ENCODE measurements at regions not wholly inside any gene's neighbourhood (a gene's known extent, or its start where the extent isn't known, plus 50 kb on each side); places are given as distances from the start of the nearest gene placed in this dataset.

DNA sequence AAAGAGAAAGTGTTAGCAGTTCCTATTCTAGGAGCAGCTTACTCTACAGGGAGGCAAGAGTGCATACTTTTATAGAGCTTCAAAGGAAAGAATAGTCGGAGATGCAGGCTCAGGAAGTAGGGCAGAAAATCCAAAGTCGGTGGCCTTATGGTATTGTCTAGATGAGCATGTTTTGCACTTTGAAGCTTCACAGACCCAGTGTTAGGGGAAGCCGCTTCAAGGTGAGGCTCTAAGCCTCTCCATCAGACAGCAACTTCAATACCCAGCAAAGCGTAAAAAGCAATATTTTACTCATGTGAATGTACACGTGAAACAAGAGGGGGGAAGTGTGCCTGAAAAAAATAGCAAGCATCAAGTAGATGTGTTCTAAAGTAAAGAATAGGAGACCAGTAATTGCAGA is 125.6 kb upstream of the RASGRP1 start:
- no peak for TF ChIP-seq ZNF274 (IDR thresholded peaks at IDR 0.05; ENCODE audit: low read depth, low read length)
- H3K4me3 ChIP-seq (ENCODE audit: low read length), result no peak overlapping the region

DNA sequence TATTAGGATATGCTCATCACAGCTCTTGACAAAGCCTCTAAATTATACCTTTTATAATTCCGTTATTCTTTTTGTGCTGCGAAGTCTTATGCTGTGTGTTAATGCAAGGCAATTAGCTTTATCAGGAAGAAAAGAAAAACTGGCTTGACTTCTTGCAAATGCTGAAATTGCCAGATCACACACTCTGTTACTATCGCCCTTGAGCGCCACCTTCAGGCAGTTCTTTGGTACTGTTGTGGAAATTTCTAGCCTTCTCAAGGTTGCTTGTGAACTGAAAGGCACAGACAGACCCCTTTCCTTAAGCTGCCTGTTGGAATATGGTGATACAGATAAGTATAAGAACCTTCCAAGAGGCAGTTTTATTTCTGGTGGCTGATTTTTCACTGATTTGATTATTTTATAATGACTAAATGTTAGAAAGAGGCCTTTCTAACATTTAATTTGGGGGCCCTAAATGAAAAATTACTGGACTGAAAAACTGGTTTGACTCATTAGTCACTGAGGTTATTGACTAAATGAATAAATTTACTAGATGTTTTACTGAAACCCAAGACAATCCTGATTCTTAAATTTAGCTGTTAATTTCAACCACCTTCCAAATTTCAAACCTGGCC is 126.2 kb upstream of the RASGRP1 start:
- no peak overlapping the region for H3K4me3 ChIP-seq (ENCODE audit: low read length)
- TF ChIP-seq ZNF274 (IDR thresholded peaks at IDR 0.05; ENCODE audit: low read depth, low read length), result no peak

DNA sequence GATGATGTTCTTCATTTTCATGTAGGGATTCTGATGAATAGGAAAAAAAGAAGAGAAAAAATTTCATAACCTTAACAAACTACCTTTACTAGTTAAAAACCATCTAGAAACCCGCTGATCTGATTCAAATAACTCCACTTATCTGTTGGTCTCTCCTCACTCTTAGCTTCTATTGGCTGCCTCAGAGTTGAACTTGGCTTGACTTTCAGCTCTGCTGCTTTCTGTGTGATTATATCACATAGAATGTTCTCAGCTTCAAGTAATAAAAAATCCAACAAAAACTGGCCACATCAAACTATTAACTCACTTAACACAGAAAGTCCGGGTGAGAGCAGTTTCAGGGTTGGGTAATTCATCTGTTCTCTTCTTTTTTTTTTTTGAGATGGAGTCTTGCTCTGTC is 126.8 kb upstream of the RASGRP1 start:
- TF ChIP-seq ZNF274 (IDR thresholded peaks at IDR 0.05; ENCODE audit: low read depth, low read length), result no peak
- no peak overlapping the region for H3K4me3 ChIP-seq (ENCODE audit: low read length)

DNA sequence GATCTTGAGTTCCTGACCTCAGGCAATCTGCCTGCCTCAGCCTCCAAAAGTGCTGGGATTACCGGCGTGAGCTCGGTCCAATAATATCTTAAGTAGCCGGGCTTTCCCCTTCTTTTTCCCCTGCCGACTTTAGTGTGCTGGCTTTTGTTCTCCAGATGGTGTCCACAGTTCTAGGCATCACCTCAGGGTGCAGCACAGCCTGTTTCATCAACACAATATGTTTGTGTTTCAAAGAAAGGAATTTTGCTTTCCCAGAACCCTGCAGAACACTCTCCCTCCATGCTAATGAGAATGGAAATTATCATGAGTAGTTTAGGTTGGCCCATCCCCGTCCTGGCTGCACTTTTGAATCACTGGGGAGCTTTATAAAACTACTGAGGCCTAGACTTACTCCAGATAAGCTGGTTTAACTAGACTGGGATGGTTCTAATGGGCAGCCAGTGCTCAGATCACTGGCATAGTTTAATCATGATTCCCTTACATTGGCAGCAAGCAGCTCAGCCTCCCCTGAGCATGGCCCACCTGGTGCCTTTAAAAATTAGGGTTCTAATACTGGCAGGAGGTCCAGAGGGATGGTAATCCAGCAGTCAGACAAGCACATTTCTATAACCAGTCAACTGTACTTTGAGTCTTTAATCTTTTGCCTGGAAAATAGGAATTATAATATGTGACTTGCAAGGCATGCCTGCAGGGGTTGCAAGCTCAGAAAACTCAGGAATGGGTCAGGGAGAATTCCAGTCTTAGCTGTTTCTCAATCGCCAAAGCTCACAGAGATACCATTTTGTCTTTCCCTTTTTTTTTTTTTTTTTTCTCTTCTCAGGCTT is 127.6 kb upstream of the RASGRP1 start:
- TF ChIP-seq ZNF274 (IDR thresholded peaks at IDR 0.05; ENCODE audit: low read depth, low read length), result no peak

DNA sequence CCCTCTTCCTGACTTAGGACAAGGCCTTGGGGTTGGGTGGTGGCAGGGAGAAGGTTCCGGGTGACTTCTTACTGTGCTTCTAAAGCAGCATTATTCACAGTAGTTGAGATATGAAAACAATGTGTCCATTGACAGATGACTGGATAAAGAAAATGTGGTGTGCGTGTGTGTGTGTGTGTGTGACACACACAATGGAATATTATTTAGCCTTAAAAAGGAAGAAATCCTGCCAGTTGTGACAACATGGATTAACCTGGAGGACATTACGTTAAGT is 128.1 kb upstream of the RASGRP1 start:
- no peak for TF ChIP-seq ZNF274 (IDR thresholded peaks at IDR 0.05; ENCODE audit: low read depth, low read length)
- no peak overlapping the region for H3K4me3 ChIP-seq (ENCODE audit: low read length)

More for the DNA sequence above, 127.6 kb upstream of the RASGRP1 start:
- no peak overlapping the region for H3K4me3 ChIP-seq (ENCODE audit: low read length)

DNA sequence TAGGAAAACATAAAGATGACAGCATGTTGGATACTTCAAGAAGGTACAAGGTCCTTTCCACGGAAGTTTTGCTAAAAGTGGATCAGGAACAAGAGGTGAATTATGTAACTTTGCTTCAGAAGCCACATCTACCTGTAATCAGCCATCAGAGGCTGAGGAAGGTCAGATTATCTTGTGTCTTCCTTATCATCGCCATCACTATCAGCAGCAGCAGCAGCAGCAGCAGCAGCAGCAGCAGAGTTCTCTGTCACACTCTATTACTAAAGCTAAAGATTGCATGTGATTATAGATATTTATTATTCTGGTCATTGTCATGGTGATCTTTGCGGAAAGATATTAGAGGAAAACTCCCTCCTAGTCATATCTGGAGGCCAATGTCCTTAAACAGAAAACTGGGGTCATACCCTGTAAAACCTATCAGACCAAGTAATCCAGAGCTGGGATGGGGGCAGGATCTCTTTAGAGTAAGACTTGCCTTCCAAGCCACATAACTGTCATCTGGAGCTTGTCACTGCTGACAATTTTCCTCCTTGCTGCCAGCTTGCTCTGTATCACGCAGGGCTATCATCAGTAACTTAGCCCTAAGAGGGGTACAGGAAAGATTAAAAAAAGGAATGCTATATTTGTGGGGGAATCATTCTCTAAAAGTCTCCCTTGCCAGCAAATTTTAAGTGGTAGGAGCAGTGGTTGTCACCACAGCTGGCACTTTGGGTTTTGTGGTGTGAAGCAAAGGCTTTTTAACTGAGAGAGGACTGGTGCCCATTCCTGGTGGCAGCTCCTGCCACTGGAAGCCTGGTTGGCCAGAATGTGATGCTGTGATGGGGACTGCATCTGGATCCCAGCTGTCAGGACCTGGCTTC is 130.9 kb upstream of the RASGRP1 start:
- H3K4me3 ChIP-seq (ENCODE audit: low read length), result no peak overlapping the region
- TF ChIP-seq ZNF274 (IDR thresholded peaks at IDR 0.05; ENCODE audit: low read depth, low read length), result no peak

DNA sequence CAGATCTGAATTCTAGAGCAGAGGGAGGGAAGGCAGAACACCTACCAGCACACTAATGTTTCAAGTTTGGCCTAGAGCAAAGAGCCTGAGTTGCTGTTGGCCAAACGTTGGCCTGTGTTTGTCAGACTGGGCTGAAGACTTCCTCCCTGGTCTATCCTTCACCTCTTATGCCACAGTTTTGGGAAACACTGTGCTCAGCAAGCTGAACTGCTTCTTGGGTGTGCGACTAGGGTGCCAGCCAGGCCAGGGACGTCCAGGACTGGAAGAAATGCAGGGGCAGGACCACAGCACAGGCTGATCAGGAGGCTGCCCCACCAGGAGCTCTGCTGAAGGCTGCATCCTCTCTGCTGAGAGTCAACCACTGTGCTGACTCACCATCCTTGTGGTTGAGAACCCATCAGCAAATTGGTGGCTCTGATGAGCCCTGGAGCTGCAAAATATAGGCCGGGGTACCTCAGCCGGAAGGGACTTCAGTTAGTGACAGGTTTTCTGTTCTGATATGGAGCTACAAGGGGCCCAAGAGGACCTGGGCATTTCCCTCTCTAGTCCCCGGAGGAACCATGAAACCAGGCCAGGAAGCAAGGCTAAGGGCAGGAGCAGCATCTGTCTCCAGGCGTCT is 131.6 kb upstream of the RASGRP1 start:
- TF ChIP-seq ZNF274 (IDR thresholded peaks at IDR 0.05; ENCODE audit: low read depth, low read length), result no peak
- no peak overlapping the region; the same call in 1 of the 2 replicates for H3K4me3 ChIP-seq (ENCODE audit: low read length)

DNA sequence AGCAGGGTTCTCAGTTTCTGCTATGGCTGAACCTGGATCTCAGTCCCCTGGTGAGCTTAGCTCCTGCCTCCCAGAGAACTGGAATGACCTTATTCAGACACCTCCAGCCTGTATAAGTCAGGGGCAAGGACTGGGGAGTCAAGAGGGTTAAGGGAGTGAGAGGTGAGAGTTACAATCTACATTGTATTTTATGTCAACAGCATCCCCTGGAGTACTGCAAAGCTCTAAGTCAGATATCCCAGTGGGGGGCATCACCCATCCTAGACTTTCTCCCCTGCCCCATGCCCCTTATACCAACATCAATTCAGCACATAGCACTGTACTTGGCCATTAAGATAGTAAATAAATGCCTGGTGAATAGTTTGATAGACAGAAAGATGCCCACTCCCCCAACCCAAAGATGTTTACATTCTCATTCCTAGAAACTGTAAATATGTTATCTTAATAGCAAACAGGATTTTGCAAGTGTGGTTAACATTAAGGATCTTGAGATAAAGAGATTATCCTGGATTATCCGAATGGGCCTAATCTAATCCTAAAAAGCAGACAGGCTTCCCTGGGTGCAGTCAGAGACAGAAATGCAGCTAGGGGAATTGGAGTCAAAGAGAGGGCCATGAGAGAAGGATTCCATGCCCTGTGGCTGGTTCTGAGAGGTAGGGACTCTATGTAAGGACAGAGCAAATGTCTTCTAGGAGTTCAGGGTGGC is 132.3 kb upstream of the RASGRP1 start:
- H3K4me3 ChIP-seq (ENCODE audit: low read length), result no peak overlapping the region; the same call in 1 of the 2 replicates
- TF ChIP-seq ZNF274 (IDR thresholded peaks at IDR 0.05; ENCODE audit: low read depth, low read length), result no peak

DNA sequence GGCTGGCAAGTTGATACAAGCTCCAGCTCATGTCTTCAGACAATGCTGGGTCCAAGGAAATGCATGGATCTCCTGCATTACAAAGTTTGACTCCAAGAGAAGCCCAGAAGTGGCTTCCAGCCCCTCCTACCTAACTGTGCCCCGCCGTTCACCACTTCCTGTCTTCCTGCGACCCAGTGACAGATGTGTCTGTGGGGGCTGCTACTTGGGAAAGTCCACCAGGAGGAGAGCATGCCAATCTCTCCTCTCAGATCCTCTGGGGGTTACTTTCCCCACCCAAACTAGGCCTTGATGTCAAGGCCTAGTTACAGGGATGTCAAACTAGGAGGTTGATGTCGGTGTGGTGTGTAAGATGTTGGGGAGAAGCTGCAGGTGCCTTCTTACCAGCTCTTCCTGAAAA is 133.6 kb upstream of the RASGRP1 start:
- H3K4me3 ChIP-seq (ENCODE audit: low read length), result no peak overlapping the region
- no peak for TF ChIP-seq ZNF274 (IDR thresholded peaks at IDR 0.05; ENCODE audit: low read depth, low read length)

DNA sequence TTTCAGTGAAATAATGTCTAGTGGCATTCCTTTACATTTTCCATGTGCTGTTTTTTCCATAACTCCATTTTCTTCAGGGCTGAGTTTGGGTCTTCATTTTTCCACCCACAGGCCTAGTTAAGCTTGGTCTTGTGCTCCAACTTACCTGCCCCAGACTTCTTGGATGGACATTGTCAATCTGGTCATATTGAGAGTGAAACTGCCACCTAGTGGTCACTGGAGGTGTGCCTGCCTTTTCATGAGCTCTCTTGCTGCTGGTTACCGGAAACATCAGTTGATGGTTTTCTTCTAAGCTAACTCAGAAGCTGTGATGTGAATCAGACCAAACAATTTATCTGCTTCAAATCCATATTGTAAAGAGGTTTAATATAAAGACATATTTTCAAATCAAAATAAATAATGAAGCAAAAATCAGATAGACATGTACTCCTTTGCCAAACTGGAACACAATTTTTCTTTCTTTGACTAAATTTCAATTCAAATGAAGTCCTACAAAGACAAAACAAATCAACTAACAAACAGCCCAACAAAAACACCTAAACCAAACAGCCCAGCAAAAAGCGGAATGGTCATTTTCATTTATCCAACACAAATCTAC is 135.1 kb upstream of the RASGRP1 start:
- no peak for TF ChIP-seq ZNF274 (IDR thresholded peaks at IDR 0.05; ENCODE audit: low read depth, low read length)
- H3K4me3 ChIP-seq (ENCODE audit: low read length), result no peak overlapping the region

DNA sequence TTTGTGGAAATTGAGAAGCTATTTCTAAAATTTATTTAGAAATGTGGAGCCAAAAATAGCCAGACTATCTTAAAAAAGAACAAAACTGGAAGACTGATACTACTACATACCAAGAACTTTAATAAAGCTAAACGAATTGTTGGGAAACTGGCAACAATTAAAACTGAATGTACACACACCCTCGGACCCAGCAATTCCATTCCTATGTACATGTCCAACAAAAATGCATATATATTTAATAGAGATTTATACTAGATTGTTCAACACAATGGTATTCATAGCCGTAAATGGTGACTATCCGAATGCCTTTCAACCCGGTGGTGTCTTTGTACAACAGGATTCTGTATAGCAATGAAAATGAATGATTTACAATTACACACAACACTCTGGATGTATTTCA is 136.5 kb upstream of the RASGRP1 start:
- TF ChIP-seq ZNF274 (IDR thresholded peaks at IDR 0.05; ENCODE audit: low read depth, low read length), result no peak
- no peak overlapping the region for H3K4me3 ChIP-seq (ENCODE audit: low read length)

DNA sequence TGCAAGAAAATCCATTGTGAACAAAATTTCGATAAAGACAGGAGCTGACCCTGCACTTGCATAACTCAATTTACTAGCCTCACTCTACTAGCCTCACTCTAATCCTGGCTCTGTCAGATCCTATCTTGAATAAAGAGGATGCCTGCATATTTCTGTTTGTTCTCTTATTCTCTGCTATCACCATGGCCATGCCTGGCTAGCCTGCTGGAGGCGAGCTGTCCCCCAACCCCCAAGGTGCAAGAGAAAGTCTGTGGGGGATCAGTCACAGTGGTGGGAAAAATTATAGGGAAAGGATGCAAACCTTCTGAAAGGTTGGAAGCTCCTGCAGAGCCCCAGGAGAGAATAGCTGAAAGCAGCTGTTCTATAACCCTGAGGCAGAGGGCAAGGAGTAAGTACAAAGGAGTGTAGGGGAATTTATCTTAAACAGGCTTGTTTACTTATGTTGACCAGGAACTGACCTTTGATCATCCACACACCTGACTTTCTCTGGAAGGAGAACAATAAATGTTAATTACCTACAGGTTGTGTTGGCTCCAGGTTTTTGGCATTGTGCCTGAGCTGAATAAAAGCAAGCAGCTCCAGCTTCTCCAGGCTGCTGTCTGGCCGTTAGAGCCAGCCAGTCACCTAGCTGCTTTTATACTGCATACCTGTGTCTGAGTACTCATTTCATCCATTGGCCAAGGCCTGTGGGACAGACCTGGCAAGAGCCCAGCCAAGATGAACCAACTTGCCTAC is 137.7 kb upstream of the RASGRP1 start:
- no peak overlapping the region for H3K4me3 ChIP-seq (ENCODE audit: low read length)
- TF ChIP-seq ZNF274 (IDR thresholded peaks at IDR 0.05; ENCODE audit: low read depth, low read length), result no peak
